ENCODE measurements at regions not wholly inside any gene's neighbourhood (a gene's known extent, or its start where the extent isn't known, plus 50 kb on each side); places are given as distances from the start of the nearest gene placed in this dataset.

DNA sequence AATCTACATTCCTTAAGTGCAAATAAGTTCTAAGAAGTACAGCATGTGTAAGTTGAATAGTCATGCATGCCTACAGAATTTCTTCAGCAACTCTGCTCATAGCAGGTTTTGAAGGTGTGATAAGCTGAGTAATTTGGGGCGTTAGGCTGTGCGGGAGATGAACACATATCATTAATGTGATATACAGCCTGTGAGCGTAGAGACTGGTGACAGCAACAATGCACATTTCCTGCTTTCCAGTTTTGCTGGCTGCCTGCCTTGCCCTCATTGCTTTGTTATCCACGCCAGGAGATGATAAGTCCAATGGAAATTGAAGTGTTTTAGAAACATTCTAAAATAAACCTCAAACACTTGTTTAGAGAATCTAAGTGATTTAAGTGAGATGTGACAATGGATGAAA is 1709.4 kb downstream of the ARAP2 start:
- TF ChIP-seq CTCF (IDR thresholded peaks at IDR 0.05) (no peak), EZH2 (IDR thresholded peaks at IDR 0.05) (no peak)

All from neural progenitor cell (in vitro differentiated cells).